ENCODE measurements at regions not wholly inside any gene's neighbourhood (a gene's known extent, or its start where the extent isn't known, plus 50 kb on each side); places are given as distances from the start of the nearest gene placed in this dataset.

- DNase-seq (ENCODE audit: low spot score): no peak
- no peak for TF ChIP-seq CTCF (IDR thresholded peaks at IDR 0.05; ENCODE audit: extremely low read depth, missing control alignments)
Measured at GRCh38 chr11:92770419-92770818, 199.0 kb upstream of the MTNR1B start.

GRCh38 chr11:92770981-92771380 lies 198.5 kb upstream of the MTNR1B start:
- DNase-seq (ENCODE audit: low spot score): no peak
- TF ChIP-seq CTCF (IDR thresholded peaks at IDR 0.05; ENCODE audit: extremely low read depth, missing control alignments): no peak

GRCh38 chr11:92771701-92772100 lies 197.8 kb upstream of the MTNR1B start:
- no peak for DNase-seq (ENCODE audit: low spot score)
- no peak for TF ChIP-seq CTCF (IDR thresholded peaks at IDR 0.05; ENCODE audit: extremely low read depth, missing control alignments)

GRCh38 chr11:92775003-92775676 lies 194.3 kb upstream of the MTNR1B start:
- TF ChIP-seq CTCF (IDR thresholded peaks at IDR 0.05; ENCODE audit: extremely low read depth, missing control alignments): no peak
- DNase-seq (ENCODE audit: low spot score): no peak

- DNase-seq (ENCODE audit: low spot score): no peak
- TF ChIP-seq CTCF (IDR thresholded peaks at IDR 0.05; ENCODE audit: extremely low read depth, missing control alignments): no peak
Measured at GRCh38 chr11:92776676-92777075, 192.8 kb upstream of the MTNR1B start.

GRCh38 chr11:92779746-92780145 lies 189.7 kb upstream of the MTNR1B start:
- DNase-seq (ENCODE audit: low spot score): no peak
- TF ChIP-seq CTCF (IDR thresholded peaks at IDR 0.05; ENCODE audit: extremely low read depth, missing control alignments): no peak

- TF ChIP-seq CTCF (IDR thresholded peaks at IDR 0.05; ENCODE audit: extremely low read depth, missing control alignments): no peak
- no peak for DNase-seq (ENCODE audit: low spot score)
Measured at GRCh38 chr11:92781151-92781550, 188.3 kb upstream of the MTNR1B start.
